ENCODE measurements at regions not wholly inside any gene's neighbourhood (a gene's known extent, or its start where the extent isn't known, plus 50 kb on each side); places are given as distances from the start of the nearest gene placed in this dataset.

DNA sequence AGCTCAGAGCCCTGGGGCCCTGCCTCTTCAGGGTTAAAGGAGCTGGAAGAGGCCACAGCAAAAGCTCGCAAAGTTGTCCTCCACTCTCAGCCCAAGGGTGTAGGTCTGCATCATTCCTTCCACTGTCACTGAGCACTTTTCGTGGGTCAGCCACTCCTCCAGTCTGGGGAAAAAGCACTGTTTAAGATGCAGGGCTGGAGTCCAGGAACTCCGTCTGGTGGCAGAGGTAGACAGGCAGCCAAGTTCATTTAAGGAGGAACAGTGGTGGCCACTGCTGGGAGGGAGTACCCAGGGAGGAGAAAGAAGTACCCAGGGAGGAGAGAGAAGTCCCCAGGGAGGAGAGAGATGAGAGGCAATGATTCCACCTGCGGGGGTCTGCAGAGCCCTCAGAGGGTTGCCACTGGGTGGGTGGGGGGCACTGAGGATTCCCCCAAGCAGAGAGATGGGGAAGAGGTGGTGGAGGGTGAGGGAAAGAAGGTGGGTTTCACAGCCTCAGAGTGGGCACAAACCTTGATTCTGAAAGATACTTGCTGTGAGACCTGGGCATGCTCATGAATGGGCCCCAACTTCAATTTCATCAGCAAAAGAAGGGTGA, 70.0 kb upstream of the B3GAT1 start:
- H3K27me3 ChIP-seq = peaks cover 0 to 7% (median 0%) of the 10 kb centered on the region in 3 donors
- ATAC-seq (no peak), DNase-seq (no peak)
- intact Hi-C loops (cut with DNase I; ENCODE audit: low total_unique reads) (no loop called here), in situ Hi-C loops (cut with MboI; ENCODE audit: low sequenced_read_pairs in 4 of 4) (no loop called here)
- no peaks in the 10 kb centered on the region for H3K36me3 ChIP-seq
- TF ChIP-seq, protein P1, sequence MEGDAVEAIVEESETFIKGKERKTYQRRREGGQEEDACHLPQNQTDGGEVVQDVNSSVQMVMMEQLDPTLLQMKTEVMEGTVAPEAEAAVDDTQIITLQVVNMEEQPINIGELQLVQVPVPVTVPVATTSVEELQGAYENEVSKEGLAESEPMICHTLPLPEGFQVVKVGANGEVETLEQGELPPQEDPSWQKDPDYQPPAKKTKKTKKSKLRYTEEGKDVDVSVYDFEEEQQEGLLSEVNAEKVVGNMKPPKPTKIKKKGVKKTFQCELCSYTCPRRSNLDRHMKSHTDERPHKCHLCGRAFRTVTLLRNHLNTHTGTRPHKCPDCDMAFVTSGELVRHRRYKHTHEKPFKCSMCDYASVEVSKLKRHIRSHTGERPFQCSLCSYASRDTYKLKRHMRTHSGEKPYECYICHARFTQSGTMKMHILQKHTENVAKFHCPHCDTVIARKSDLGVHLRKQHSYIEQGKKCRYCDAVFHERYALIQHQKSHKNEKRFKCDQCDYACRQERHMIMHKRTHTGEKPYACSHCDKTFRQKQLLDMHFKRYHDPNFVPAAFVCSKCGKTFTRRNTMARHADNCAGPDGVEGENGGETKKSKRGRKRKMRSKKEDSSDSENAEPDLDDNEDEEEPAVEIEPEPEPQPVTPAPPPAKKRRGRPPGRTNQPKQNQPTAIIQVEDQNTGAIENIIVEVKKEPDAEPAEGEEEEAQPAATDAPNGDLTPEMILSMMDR (IDR thresholded peaks at IDR 0.05 in 4 of 5, conservative IDR thresholded peaks at IDR 0.05 in 1 of 5) = no peak
- TF ChIP-seq POLR2A (IDR thresholded peaks at IDR 0.05) = no peak
- no peaks in the 10 kb centered on the region for H3K9me3 ChIP-seq
- no peak overlapping the region for H3K27ac ChIP-seq
- no peaks in the 10 kb centered on the region for H3K4me1 ChIP-seq
- no peak overlapping the region for H3K4me3 ChIP-seq

DNA sequence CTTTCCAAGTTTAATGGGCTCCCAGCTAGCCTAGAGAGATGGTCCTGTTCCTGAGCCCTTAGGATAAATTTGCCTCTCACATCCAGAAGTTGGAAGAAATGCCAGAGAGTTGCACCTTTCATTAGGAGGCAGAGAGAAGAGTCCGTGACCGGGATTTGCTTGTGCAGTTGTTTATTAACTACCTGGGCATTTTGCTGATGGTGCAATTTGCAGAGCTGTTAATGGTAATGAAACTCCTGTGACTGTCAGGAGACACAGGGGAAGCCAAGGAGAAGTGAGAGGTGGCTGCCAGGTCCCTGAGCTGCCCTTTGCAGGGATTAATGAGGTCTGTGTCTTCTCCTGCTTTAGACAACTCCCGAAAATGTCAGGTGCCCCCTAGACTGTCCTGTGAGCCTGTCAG, 69.1 kb upstream of the B3GAT1 start:
- intact Hi-C loops (cut with DNase I; ENCODE audit: low total_unique reads) = no loop called here
- no peak overlapping the region for H3K4me3 ChIP-seq
- H3K9me3 ChIP-seq = no peaks in the 10 kb centered on the region
- no peaks in the 10 kb centered on the region for H3K36me3 ChIP-seq
- peaks cover 0 to 9% (median 0%) of the 10 kb centered on the region in 3 donors for H3K27me3 ChIP-seq
- no peak for ATAC-seq
- DNase-seq = no peak
- TF ChIP-seq POLR2A (IDR thresholded peaks at IDR 0.05) = no peak
- TF ChIP-seq, protein P1 (IDR thresholded peaks at IDR 0.05 in 4 of 5, conservative IDR thresholded peaks at IDR 0.05 in 1 of 5) = no peak
- in situ Hi-C loops (cut with MboI; ENCODE audit: low sequenced_read_pairs in 4 of 4) = no loop called here
- no peaks in the 10 kb centered on the region for H3K4me1 ChIP-seq
- no peak overlapping the region for H3K27ac ChIP-seq

DNA sequence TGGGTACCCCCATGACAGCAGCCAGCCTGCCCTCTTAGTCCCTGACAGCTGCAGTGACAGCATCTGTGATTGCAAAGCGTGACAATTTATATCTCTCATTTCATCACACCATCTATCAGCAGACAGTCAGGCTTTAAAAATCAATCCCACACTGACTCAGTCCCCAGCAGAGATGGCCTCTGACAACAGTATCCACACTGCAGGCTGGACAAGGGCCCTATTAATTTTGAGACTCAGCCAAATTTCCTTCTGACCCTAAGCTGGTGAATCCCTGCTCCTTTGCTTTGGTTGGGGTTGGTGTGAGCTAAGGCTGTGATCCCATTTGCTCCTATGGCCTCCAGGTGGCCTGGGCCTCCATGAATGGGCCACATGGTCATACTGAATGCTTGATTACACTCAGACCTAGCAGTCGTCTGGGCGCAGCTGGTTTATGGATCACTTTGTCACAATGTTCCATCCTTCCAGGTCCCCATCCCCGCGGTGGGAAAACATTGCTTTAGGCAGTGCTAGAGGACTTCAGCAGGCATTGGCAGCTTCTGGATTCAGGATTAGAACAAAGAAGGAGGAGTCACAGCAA, 68.2 kb upstream of the B3GAT1 start:
- intact Hi-C loops (cut with DNase I; ENCODE audit: low total_unique reads) (no loop called here), in situ Hi-C loops (cut with MboI; ENCODE audit: low sequenced_read_pairs in 4 of 4) (no loop called here)
- no peaks in the 10 kb centered on the region for H3K9me3 ChIP-seq
- no peak for TF ChIP-seq POLR2A (IDR thresholded peaks at IDR 0.05)
- TF ChIP-seq, protein P1 (IDR thresholded peaks at IDR 0.05 in 4 of 5, conservative IDR thresholded peaks at IDR 0.05 in 1 of 5) = no peak
- no peak overlapping the region for H3K4me3 ChIP-seq
- ATAC-seq (no peak), DNase-seq (no peak)
- H3K27ac ChIP-seq = no peak overlapping the region
- H3K27me3 ChIP-seq = peaks cover 0 to 13% (median 0%) of the 10 kb centered on the region in 3 donors
- no peaks in the 10 kb centered on the region for H3K4me1 ChIP-seq
- no peaks in the 10 kb centered on the region for H3K36me3 ChIP-seq

DNA sequence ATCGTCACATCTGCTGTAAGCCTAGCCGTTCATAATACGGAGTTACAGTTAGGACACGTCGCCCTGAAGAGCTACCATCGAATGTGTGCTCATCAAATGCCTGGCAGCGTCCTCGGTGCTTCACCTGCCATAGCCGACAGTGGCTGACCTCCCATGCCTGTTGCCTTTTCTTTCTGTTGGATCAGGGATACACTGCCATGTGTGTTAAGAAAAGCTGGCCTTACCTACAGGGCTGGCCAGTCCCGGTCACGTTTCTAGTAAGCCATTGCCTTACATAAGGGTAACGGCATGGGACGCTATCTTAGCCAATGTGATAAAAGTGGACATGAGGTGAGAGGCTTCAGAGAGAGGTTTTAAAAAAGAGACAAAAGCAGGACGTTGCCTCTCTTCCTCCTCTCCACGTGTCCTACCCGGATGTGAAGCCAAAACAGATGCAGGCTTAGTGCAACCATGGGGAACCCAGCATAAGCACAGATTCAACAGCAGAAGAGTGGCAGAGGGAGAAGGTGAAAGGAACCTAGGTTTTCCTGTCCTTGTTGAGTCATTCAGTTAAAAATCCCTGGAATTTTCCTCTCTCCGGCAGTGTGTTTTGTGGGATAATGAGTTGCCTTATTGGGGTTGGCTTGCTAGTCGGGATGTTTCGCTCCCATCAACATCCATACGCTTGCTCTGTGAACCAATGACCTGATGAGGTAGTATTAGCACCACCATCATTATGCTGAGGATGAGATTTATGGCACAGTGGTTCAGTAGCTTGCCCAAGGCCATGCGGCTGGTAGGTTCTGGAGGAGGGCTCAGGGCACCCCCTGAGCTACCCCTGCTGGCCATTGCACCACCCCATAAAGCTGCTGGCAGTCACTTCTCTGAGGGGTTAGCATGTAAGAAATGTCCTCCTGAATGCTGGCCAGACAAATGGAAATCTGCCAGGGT, 67.4 kb upstream of the B3GAT1 start:
- H3K27me3 ChIP-seq = peaks cover 0 to 15% (median 0%) of the 10 kb centered on the region in 3 donors
- H3K4me1 ChIP-seq = no peaks in the 10 kb centered on the region
- TF ChIP-seq, protein P1 (IDR thresholded peaks at IDR 0.05 in 4 of 5, conservative IDR thresholded peaks at IDR 0.05 in 1 of 5) = no peak
- no peak for TF ChIP-seq POLR2A (IDR thresholded peaks at IDR 0.05)
- no peak overlapping the region for H3K27ac ChIP-seq
- intact Hi-C loops (cut with DNase I; ENCODE audit: low total_unique reads) (no loop called here), in situ Hi-C loops (cut with MboI; ENCODE audit: low sequenced_read_pairs in 4 of 4) (no loop called here)
- H3K36me3 ChIP-seq = no peaks in the 10 kb centered on the region
- ATAC-seq (no peak), DNase-seq (no peak)
- no peak overlapping the region for H3K4me3 ChIP-seq
- H3K9me3 ChIP-seq = no peaks in the 10 kb centered on the region
